Mononuclear cell (primary cell): ENCODE measurements at regions not wholly inside any gene's neighbourhood (a gene's known extent, or its start where the extent isn't known, plus 50 kb on each side); places are given as distances from the start of the nearest gene placed in this dataset.

Experiments
- H3K27me3 ChIP-seq: 2 replicates; pipeline ENCODE4 v1.6.0; 2011; ENCODE audit warnings: low read length, control low read depth; ENCODE audit not compliant: insufficient read depth
- H3K4me1 ChIP-seq: 2 replicates; pipeline ENCODE4 v1.5.1; 2011; ENCODE audit warnings: mild to moderate bottlenecking, low read length, control low read depth; ENCODE audit not compliant: insufficient read depth
- H3K4me3 ChIP-seq: 2 replicates; pipeline ENCODE4 v1.5.1; 2011; ENCODE audit warnings: mild to moderate bottlenecking, low read length, moderate library complexity
- H3K9me3 ChIP-seq: 2 replicates; pipeline ENCODE4 v1.5.1; 2011; ENCODE audit warnings: low read depth, mild to moderate bottlenecking, control low read depth, low read length

- peaks cover 4% of the 10 kb centered on the region for H3K9me3 ChIP-seq
- H3K4me1 ChIP-seq: no peaks in the 10 kb centered on the region
- H3K4me3 ChIP-seq: no peak overlapping the region
- H3K27me3 ChIP-seq: no peaks in the 10 kb centered on the region
Observed at GRCh38 chr2:133817680-133818566, 249.7 kb upstream of the NCKAP5 start.

DNA sequence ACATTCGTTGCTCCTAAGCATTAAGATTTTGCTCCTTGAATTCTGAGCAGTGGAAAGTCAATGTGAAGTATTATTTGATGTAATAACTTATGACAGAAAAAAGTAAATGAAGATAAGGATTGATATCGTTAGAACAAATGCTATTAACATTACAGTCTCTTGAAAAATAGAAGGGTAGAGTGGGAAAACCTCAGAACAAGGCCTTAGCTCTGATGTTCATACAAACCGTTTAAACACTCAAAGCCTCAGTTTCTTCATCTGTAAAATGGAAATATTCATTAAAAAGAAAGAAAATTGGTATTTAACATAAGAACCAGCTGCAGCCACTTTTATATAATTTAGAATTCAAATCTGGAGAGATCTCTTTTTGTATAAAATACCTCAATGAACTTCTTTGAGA is 250.4 kb upstream of the NCKAP5 start:
- Histone ChIP-seq H3K27me3 (no peaks in the 10 kb centered on the region), H3K4me1 (no peaks in the 10 kb centered on the region), H3K4me3 (no peak overlapping the region), H3K9me3 (no peaks in the 10 kb centered on the region)

- H3K9me3 ChIP-seq: no peaks in the 10 kb centered on the region
- no peaks in the 10 kb centered on the region for H3K27me3 ChIP-seq
- no peak overlapping the region for H3K4me3 ChIP-seq
- no peaks in the 10 kb centered on the region for H3K4me1 ChIP-seq
Observed at GRCh38 chr2:133819906-133820305, 251.6 kb upstream of the NCKAP5 start.

- Histone ChIP-seq H3K27me3 (no peaks in the 10 kb centered on the region), H3K4me3 (no peak overlapping the region), H3K4me1 (no peaks in the 10 kb centered on the region), H3K9me3 (no peaks in the 10 kb centered on the region)
Observed at GRCh38 chr2:133821107-133821760, 253.0 kb upstream of the NCKAP5 start.

DNA sequence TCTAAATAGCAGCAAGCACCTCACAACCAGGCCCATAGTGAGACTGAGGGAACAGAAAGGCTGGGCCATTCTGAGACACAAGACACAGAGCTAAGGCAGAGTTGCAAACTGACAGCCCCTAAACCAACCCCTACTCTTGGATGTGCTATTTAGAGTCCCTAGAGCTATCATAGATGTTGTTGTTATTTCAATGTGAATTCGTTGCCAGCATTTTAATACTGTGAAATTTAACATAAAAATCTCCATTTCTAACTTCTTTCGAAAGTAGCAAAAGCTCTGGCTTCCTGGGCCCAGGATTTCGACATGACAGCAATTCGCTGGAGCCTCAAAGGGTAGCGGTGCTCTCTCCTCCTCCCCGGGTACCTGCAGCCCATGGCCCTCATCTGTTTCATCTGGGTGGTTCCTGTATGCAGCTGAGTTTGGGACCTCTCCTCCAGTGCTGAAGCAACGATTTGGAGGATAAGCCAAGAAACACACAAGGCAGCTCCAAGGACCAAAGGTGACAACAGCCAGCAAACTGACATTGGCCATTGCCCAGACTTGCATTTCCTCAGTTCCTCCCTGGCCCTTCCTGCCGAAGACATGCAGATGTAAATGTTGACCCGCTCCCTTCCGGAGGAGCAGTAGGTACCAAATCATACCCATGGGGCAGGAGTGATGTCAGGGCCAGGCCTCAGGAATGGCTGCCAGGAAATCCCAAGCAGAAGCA is 254.4 kb upstream of the NCKAP5 start:
- Histone ChIP-seq H3K9me3 (no peaks in the 10 kb centered on the region), H3K4me1 (no peaks in the 10 kb centered on the region), H3K27me3 (no peaks in the 10 kb centered on the region), H3K4me3 (no peak overlapping the region)

DNA sequence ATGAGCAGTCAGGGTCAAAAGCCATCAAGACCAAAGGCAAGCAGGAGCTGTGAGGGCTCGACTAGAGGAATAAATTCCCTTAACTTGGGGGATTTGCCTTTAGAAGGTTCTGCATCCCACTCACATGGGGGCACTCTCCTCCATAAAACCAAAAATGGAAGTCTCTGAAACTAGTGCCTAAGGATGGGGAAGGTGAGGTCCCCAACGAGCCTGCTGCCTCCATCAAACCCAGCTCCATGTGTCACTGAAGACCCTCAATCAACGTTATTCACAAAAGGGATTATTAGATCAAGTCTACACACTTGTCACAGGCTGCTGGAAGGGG is 254.9 kb upstream of the NCKAP5 start:
- Histone ChIP-seq H3K4me3 (no peak overlapping the region), H3K27me3 (no peaks in the 10 kb centered on the region), H3K9me3 (no peaks in the 10 kb centered on the region), H3K4me1 (no peaks in the 10 kb centered on the region)

DNA sequence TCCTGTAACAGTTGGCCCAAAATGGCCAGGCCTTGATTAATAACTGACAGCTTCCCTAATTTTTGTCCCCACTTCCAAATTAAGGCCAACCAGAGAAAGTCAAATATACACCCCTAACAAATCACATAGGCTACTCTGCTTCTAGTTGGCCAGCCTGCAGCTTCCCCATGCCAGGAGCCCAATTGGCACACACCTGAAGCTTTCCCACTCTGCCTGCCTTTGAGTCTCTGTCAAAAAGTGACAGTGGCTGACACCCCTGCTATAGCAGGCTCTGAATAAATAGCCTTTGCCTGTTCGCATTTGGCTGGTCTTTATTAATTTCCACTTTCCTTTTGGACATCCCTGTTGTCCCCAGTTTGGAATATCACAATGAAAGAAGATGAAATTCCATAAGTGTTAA is 256.6 kb upstream of the NCKAP5 start:
- Histone ChIP-seq H3K4me1 (no peaks in the 10 kb centered on the region), H3K9me3 (no peaks in the 10 kb centered on the region), H3K27me3 (no peaks in the 10 kb centered on the region), H3K4me3 (no peak overlapping the region)

DNA sequence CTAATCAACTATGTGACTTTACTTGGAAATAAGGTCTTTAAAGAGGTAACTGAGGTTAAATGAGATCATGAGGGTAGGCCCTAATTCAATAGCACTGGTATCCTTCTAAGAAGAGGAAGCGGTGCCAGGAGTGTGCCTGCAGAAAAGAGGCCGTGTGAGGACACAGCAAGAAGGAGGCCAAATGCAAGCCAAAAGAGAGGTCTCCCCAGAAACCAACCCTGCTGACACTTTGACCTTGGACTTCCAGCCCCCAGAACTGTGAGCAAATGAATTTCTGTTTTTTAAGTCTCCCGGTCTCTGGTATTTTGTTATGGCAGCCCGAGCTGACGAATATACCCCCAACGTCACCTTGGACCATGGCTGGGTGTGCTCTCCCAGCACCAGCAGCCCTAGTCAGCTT is 257.5 kb upstream of the NCKAP5 start:
- Histone ChIP-seq H3K4me3 (no peak overlapping the region), H3K27me3 (no peaks in the 10 kb centered on the region), H3K9me3 (no peaks in the 10 kb centered on the region), H3K4me1 (no peaks in the 10 kb centered on the region)

GRCh38 chr2:133828913-133829312 is 260.6 kb upstream of the NCKAP5 start:
- H3K9me3 ChIP-seq: no peaks in the 10 kb centered on the region
- no peaks in the 10 kb centered on the region for H3K4me1 ChIP-seq
- no peak overlapping the region for H3K4me3 ChIP-seq
- H3K27me3 ChIP-seq: no peaks in the 10 kb centered on the region

DNA sequence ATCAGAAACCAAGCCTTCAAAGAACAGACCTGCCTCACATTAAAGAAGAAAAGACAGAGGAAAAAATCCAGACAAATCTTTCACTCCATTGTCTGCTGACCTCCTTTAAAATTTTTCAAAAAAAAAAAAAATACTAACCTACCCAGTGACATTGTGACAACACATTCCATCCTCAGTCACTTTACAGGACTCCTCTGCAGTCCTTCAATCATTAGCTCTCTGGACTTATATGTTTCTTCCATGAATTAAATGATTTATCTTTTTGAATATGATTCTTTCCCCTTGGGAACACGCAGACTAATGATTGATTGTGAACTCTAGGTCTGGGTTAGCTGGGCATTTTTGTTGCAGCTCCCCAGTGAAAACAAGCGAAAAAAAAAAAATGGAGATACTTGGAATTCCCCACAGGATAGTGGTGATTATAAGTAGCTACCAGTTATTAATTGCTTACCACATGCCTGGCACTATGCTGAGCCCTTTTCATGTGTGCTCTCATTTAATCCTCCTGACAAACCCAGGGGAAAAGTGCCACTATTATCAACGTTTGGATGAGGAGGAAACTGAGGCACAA is 261.3 kb upstream of the NCKAP5 start:
- Histone ChIP-seq H3K4me3 (no peak overlapping the region), H3K9me3 (no peaks in the 10 kb centered on the region), H3K27me3 (no peaks in the 10 kb centered on the region), H3K4me1 (no peaks in the 10 kb centered on the region)

DNA sequence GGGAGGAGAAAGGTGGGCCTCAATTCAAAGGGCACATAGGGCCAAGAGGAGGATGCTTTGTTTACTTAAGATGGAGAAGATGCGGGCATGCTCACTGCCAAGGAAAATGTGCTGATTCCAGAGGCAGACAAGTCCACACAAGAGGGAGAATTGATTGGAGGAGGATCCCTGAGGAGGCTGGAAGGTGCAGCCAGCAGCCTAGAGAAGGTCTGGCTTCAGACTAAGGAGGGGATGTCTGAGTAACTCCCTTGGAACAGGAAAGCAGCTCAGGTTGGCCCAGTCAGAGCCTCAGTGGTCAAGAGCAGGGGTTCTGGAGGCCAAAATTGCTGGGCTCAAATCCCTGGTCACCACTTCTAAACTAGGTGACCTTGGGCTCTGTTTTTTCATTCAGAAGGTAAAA is 265.5 kb upstream of the NCKAP5 start:
- Histone ChIP-seq H3K27me3 (no peaks in the 10 kb centered on the region), H3K9me3 (no peaks in the 10 kb centered on the region), H3K4me3 (no peak overlapping the region), H3K4me1 (no peaks in the 10 kb centered on the region)

- no peaks in the 10 kb centered on the region for H3K9me3 ChIP-seq
- H3K4me1 ChIP-seq: no peaks in the 10 kb centered on the region
- no peak overlapping the region for H3K4me3 ChIP-seq
- no peaks in the 10 kb centered on the region for H3K27me3 ChIP-seq
Observed at GRCh38 chr2:133835821-133836619, 267.8 kb upstream of the NCKAP5 start.

- Histone ChIP-seq H3K9me3 (no peaks in the 10 kb centered on the region), H3K4me1 (no peaks in the 10 kb centered on the region), H3K27me3 (no peaks in the 10 kb centered on the region)
Observed at GRCh38 chr2:133836691-133837345, 268.6 kb upstream of the NCKAP5 start.

DNA sequence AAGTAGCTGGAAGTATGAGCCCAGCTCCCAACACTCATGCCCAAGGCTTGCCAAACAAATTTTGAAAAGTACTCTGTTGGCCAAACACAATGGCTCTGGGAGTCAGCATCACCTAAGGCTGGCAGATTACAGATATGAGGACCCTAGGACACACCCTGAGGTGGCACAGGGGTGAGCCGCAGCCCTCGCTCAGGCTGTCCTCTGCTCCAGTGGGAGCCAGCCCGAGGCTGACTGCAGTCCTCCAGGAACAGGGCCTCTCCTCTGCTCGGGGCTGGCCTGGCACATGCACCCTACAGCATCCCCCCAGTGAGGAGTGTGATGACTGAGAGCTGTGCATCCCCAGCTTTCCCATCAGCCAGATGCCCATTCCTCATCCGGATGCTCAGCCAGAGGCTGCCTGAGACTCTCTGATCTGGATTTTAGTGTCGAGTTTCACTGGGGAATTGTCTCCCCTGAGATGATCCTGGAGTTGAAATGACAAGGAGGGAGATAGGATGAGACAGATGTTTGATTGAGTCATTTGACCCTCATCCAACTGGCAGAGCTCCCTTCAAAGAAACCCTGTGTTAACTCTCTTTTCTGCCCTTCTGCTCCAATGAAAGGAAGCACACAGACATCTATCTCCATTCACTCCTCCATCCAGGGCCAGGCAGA is 269.3 kb upstream of the NCKAP5 start:
- Histone ChIP-seq H3K9me3 (no peaks in the 10 kb centered on the region), H3K27me3 (no peaks in the 10 kb centered on the region), H3K4me3 (no peak overlapping the region), H3K4me1 (no peaks in the 10 kb centered on the region)

More at GRCh38 chr2:133836691-133837345, 268.6 kb upstream of the NCKAP5 start:
- H3K4me3 ChIP-seq: no peak overlapping the region
